ENCODE measurements at regions not wholly inside any gene's neighbourhood (a gene's known extent, or its start where the extent isn't known, plus 50 kb on each side); places are given as distances from the start of the nearest gene placed in this dataset.
"Not testable (repeated sequence)": the region's sequence is repeated elsewhere in the genome, so short reads cannot be mapped to it uniquely, and the experiment has no call there.

GRCh38 chrX:25503826-25504225 lies 488.1 kb upstream of the ARX start:
- no peak for DNase-seq (ENCODE audit: low read depth, low spot score)

GRCh38 chrX:25507801-25508200 lies 492.0 kb upstream of the ARX start:
- no peak for DNase-seq (ENCODE audit: low read depth, low spot score)

GRCh38 chrX:25519258-25519657 lies 503.5 kb upstream of the ARX start:
- DNase-seq (ENCODE audit: low read depth, low spot score) = no peak

GRCh38 chrX:25522443-25523010 lies 506.8 kb upstream of the ARX start:
- DNase-seq (ENCODE audit: low read depth, low spot score) = not testable (repeated sequence)

- no peak for DNase-seq (ENCODE audit: low read depth, low spot score)
Observed at GRCh38 chrX:25523574-25524540, 508.1 kb upstream of the ARX start.

GRCh38 chrX:25527156-25527555 lies 511.4 kb upstream of the ARX start:
- no peak for DNase-seq (ENCODE audit: low read depth, low spot score)

GRCh38 chrX:25527596-25527995 lies 511.8 kb upstream of the ARX start:
- DNase-seq (ENCODE audit: low read depth, low spot score) = no peak

- DNase-seq (ENCODE audit: low read depth, low spot score) = no peak
Observed at GRCh38 chrX:25531096-25531495, 515.3 kb upstream of the ARX start.

GRCh38 chrX:25534091-25534490 lies 518.3 kb upstream of the ARX start:
- no peak for DNase-seq (ENCODE audit: low read depth, low spot score)

- DNase-seq (ENCODE audit: low read depth, low spot score) = no peak
Observed at GRCh38 chrX:25536307-25536970, 520.7 kb upstream of the ARX start.

GRCh38 chrX:25537699-25538098 lies 521.9 kb upstream of the ARX start:
- DNase-seq (ENCODE audit: low read depth, low spot score) = no peak

- DNase-seq (ENCODE audit: low read depth, low spot score) = no peak
Observed at GRCh38 chrX:25544641-25545040, 528.9 kb upstream of the ARX start.

GRCh38 chrX:25548811-25549210 lies 533.0 kb upstream of the ARX start:
- DNase-seq (ENCODE audit: low read depth, low spot score) = no peak

- no peak for DNase-seq (ENCODE audit: low read depth, low spot score)
Observed at GRCh38 chrX:25555521-25555920, 539.8 kb upstream of the ARX start.

- DNase-seq (ENCODE audit: low read depth, low spot score) = no peak
Observed at GRCh38 chrX:25558137-25558536, 542.4 kb upstream of the ARX start.

GRCh38 chrX:25561190-25561589 lies 545.4 kb upstream of the ARX start:
- DNase-seq (ENCODE audit: low read depth, low spot score) = no peak

GRCh38 chrX:25573631-25574030 lies 557.9 kb upstream of the ARX start:
- no peak for DNase-seq (ENCODE audit: low read depth, low spot score)

GRCh38 chrX:25596921-25597320 lies 541.2 kb upstream of the MAGEB18 start:
- DNase-seq (ENCODE audit: low read depth, low spot score) = no peak

GRCh38 chrX:25597551-25597950 lies 540.6 kb upstream of the MAGEB18 start:
- no peak for DNase-seq (ENCODE audit: low read depth, low spot score)

- no peak for DNase-seq (ENCODE audit: low read depth, low spot score)
Observed at GRCh38 chrX:25599061-25599460, 539.1 kb upstream of the MAGEB18 start.

GRCh38 chrX:25600776-25601175 lies 537.4 kb upstream of the MAGEB18 start:
- no peak for DNase-seq (ENCODE audit: low read depth, low spot score)

GRCh38 chrX:25601323-25601722 lies 536.8 kb upstream of the MAGEB18 start:
- no peak for DNase-seq (ENCODE audit: low read depth, low spot score)

GRCh38 chrX:25618248-25618647 lies 519.9 kb upstream of the MAGEB18 start:
- no peak for DNase-seq (ENCODE audit: low read depth, low spot score)
